ENCODE measurements at regions not wholly inside any gene's neighbourhood (a gene's known extent, or its start where the extent isn't known, plus 50 kb on each side); places are given as distances from the start of the nearest gene placed in this dataset.

DNA sequence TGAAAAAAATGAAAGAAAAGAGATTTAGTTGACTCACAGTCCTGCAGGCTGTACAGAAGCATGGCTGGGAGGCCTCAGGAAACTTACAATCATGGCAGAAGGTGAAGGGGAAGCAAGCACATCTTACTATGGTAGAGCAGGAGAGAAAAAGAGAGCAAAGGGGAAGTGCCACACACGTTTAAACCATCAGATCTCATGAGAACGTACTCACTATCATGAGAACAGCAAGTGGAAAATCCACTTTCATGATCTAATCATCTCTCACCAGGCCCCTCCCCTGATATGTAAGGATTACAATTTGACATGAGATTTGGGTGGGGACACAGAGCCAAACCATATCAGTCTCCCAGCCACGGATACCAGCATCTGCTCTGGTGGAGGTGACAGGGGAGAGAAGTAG is 50.8 kb upstream of the CPOX start:
- Histone ChIP-seq H3K27ac (ENCODE audit: low read length) (no peak overlapping the region), H3K9me3 (ENCODE audit: control insufficient read depth, low read depth, low read length) (peaks cover 3% of the 10 kb centered on the region), H3K4me3 (ENCODE audit: low read length) (no peak overlapping the region), H3K27me3 (ENCODE audit: control insufficient read depth, insufficient read depth, low read length) (no peaks in the 10 kb centered on the region), H3K36me3 (ENCODE audit: control insufficient read depth, insufficient read depth, low read length) (no peaks in the 10 kb centered on the region), H3K4me1 (ENCODE audit: control insufficient read depth, insufficient read depth, low read length) (no peaks in the 10 kb centered on the region)
- no peak for DNase-seq
- no CpG with 5 or more reads among the region's 3 CpGs for WGBS (ENCODE audit: insufficient coverage, low lambda C conversion rate)

DNA sequence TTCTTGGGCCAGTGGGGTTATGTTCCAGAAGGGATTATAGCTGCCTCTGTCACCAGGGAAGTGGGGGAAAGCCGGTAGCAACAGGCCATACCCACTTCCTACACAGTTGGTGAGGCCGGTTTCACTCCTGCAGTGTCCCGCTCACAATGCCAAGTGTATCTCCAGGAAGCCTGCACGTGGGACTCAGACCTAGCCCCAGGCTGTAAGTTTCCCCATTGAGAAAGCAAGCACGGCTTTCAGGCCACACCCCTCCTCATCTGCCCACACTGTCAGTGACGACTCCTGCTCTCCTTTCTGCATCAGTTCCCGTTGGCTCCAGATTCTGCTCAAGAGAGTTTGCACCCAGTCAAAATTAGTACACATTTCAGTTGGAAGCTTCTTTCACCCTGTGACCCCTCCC is 51.6 kb upstream of the CPOX start:
- DNase-seq = no peak
- H3K27me3 ChIP-seq (ENCODE audit: control insufficient read depth, insufficient read depth, low read length) = no peaks in the 10 kb centered on the region
- no peak overlapping the region for H3K4me3 ChIP-seq (ENCODE audit: low read length)
- no peaks in the 10 kb centered on the region for H3K4me1 ChIP-seq (ENCODE audit: control insufficient read depth, insufficient read depth, low read length)
- no peak overlapping the region for H3K27ac ChIP-seq (ENCODE audit: low read length)
- H3K36me3 ChIP-seq (ENCODE audit: control insufficient read depth, insufficient read depth, low read length) = no peaks in the 10 kb centered on the region
- H3K9me3 ChIP-seq (ENCODE audit: control insufficient read depth, low read depth, low read length) = no peaks in the 10 kb centered on the region
- WGBS (ENCODE audit: insufficient coverage, low lambda C conversion rate) = no CpG with 5 or more reads among the region's 7 CpGs

DNA sequence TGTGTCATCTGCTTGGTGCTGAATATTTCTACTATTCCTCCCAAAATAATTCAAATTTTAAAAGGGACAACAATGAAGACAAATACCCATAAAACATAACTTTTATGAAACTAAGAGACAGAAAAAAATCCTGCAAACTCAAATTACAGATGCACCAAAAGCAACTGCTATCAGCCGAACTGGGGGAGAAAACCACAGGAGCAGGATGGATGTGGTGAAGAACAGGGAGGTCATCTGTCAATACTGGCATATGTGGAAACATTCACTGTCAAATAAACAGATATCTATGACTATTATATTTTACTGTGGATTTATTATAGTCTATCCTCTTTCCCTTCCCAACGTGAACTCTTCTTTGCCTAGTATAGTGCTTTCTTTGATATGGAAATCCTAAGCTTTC is 53.3 kb upstream of the CPOX start:
- 60% methylated on average over 1 of the region's 2 CpGs for WGBS (ENCODE audit: insufficient coverage, low lambda C conversion rate)
- Histone ChIP-seq H3K9me3 (ENCODE audit: control insufficient read depth, low read depth, low read length) (no peaks in the 10 kb centered on the region), H3K36me3 (ENCODE audit: control insufficient read depth, insufficient read depth, low read length) (no peaks in the 10 kb centered on the region), H3K4me1 (ENCODE audit: control insufficient read depth, insufficient read depth, low read length) (peaks cover 4% of the 10 kb centered on the region), H3K27me3 (ENCODE audit: control insufficient read depth, insufficient read depth, low read length) (no peaks in the 10 kb centered on the region), H3K27ac (ENCODE audit: low read length) (no peak overlapping the region), H3K4me3 (ENCODE audit: low read length) (no peak overlapping the region)
- no peak for DNase-seq

DNA sequence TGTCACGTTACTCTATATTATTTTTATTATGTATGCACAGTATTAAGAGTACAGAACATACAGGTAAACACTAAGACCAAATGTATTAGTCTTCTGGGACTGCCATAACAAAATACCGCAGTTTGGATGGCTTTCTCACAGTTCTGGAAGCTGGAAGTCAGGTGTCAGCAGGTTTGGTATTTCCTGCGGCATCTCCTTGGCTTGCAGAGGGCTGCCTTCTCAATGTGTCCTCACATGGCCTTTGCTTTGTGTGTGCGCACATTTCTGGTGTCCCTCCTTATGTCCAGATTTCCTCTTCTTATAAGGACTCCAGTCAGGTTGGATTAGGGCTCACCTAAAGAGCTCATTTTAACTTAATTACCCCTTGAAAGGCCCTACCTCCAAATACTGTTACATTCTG is 53.8 kb upstream of the CPOX start:
- DNase-seq = no peak
- no peaks in the 10 kb centered on the region for H3K27me3 ChIP-seq (ENCODE audit: control insufficient read depth, insufficient read depth, low read length)
- H3K4me1 ChIP-seq (ENCODE audit: control insufficient read depth, insufficient read depth, low read length) = peaks cover 4% of the 10 kb centered on the region
- no peak overlapping the region for H3K27ac ChIP-seq (ENCODE audit: low read length)
- no peak overlapping the region for H3K4me3 ChIP-seq (ENCODE audit: low read length)
- H3K36me3 ChIP-seq (ENCODE audit: control insufficient read depth, insufficient read depth, low read length) = no peaks in the 10 kb centered on the region
- no peaks in the 10 kb centered on the region for H3K9me3 ChIP-seq (ENCODE audit: control insufficient read depth, low read depth, low read length)
- WGBS (ENCODE audit: insufficient coverage, low lambda C conversion rate) = 20% methylated on average over 1 of the region's 4 CpGs

DNA sequence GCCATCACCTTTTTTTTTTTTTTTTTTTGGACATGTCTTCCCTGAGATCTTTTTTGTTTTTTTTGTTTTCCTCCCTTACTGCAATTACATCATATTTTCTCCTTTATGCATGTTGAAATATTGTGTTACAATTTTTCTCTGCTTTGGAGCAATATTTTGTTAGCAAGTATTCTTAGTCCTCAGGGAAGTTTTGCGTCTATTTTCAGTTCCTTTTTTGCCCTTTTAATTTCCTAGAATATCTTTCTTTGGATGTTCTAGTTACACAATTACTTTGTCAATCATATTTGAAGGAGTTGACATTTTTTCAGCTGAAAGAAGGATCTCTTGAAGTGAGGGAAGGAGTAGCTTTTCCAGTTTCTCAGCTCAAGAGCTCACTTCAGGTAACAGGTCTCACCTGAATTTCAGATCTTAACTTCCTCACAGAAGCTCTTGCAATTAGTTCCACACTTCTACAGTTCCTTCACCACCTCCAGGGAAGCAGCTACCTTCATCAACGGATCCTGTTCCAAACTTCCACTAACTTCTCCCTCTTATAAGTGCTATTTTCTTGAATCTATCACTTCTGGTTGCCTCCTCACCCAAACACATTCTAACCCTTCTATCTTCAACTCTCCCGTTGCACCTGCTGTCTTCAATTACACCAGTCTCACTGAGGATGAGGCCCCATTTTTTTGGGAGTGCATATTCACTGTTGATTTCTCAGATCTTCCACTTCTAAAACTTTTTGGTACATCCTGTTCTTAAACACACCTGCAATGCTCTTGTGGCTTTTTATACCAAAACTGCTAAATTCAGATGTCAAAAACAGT is 57.8 kb upstream of the CPOX start:
- 70% methylated on average over 2 of the region's 3 CpGs for WGBS (ENCODE audit: insufficient coverage, low lambda C conversion rate)

DNA sequence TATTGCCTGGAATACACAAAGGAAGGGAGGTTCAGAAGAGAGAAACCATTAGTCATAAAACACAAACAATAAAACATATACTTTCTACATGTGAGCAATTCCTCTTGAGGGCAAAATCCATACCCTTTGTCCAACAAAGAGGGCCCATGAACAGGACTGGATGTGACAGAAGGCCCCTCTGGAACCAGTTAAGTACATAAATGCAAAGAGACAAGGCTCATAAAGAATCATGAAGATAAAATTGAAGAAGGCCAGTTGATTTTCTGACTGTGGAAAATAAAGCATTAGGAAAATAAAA is 58.3 kb upstream of the CPOX start:
- no peak overlapping the region for H3K27ac ChIP-seq (ENCODE audit: low read length)
- H3K4me1 ChIP-seq (ENCODE audit: control insufficient read depth, insufficient read depth, low read length) = peaks cover 4% of the 10 kb centered on the region
- no peaks in the 10 kb centered on the region for H3K27me3 ChIP-seq (ENCODE audit: control insufficient read depth, insufficient read depth, low read length)
- DNase-seq = peak in 1 of 2 donors; percentile 44
- H3K36me3 ChIP-seq (ENCODE audit: control insufficient read depth, insufficient read depth, low read length) = no peaks in the 10 kb centered on the region
- H3K9me3 ChIP-seq (ENCODE audit: control insufficient read depth, low read depth, low read length) = no peaks in the 10 kb centered on the region
- H3K4me3 ChIP-seq (ENCODE audit: low read length) = no peak overlapping the region

More for the DNA sequence above, 57.8 kb upstream of the CPOX start:
- no peaks in the 10 kb centered on the region for H3K27me3 ChIP-seq (ENCODE audit: control insufficient read depth, insufficient read depth, low read length)
- peaks cover 4% of the 10 kb centered on the region for H3K4me1 ChIP-seq (ENCODE audit: control insufficient read depth, insufficient read depth, low read length)
- H3K36me3 ChIP-seq (ENCODE audit: control insufficient read depth, insufficient read depth, low read length) = no peaks in the 10 kb centered on the region
- no peak overlapping the region for H3K4me3 ChIP-seq (ENCODE audit: low read length)
- no peak overlapping the region for H3K27ac ChIP-seq (ENCODE audit: low read length)
- DNase-seq = no peak
- H3K9me3 ChIP-seq (ENCODE audit: control insufficient read depth, low read depth, low read length) = no peaks in the 10 kb centered on the region

DNA sequence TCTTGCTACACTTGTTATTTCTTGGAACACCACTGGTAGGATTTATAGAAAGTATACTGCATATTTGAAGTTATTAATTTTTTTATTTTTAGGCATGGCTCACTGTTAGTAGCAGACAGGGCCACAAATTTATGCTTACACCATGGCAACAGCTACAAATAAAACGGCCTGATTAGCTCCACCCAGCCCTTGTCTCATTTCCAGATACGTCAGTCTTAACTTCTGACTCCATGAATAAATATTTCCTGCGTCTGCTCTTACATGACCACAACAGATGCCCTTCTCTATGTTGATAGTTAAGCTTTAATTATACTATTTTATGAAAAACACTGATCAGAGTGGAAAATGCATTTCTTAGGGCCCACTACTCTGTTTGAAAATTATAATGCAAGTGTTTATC is 62.3 kb upstream of the CPOX start:
- Histone ChIP-seq H3K27ac (ENCODE audit: low read length) (no peak overlapping the region), H3K4me3 (ENCODE audit: low read length) (no peak overlapping the region), H3K27me3 (ENCODE audit: control insufficient read depth, insufficient read depth, low read length) (no peaks in the 10 kb centered on the region), H3K4me1 (ENCODE audit: control insufficient read depth, insufficient read depth, low read length) (peaks cover 7% of the 10 kb centered on the region), H3K36me3 (ENCODE audit: control insufficient read depth, insufficient read depth, low read length) (no peaks in the 10 kb centered on the region), H3K9me3 (ENCODE audit: control insufficient read depth, low read depth, low read length) (no peaks in the 10 kb centered on the region)
- no peak for DNase-seq
- 50% methylated on average over 1 of the region's 3 CpGs for WGBS (ENCODE audit: insufficient coverage, low lambda C conversion rate)

DNA sequence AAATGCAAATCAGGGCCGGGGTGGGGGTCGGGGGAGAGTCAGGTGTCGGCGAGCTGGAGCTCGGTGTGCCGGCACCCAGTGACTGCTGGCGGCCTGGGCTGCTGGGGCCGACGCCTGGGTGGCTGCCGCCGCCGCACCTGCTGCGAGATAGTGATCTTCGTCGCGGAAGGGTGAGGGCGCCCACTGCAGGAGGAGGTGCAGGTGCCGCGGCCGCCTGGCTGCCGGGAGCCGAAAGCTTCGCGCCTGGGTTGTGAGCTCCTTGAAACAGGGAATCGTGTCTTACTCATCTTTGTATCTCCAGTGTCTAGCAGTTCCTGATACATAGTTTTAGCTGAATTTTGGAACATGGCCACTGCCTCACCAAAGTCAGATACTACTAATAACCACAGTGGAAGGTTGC is 64.0 kb upstream of the CPOX start:
- DNase-seq = peak; percentile 37 to 51
- H3K4me1 ChIP-seq (ENCODE audit: control insufficient read depth, insufficient read depth, low read length) = peaks cover 4% of the 10 kb centered on the region

DNA sequence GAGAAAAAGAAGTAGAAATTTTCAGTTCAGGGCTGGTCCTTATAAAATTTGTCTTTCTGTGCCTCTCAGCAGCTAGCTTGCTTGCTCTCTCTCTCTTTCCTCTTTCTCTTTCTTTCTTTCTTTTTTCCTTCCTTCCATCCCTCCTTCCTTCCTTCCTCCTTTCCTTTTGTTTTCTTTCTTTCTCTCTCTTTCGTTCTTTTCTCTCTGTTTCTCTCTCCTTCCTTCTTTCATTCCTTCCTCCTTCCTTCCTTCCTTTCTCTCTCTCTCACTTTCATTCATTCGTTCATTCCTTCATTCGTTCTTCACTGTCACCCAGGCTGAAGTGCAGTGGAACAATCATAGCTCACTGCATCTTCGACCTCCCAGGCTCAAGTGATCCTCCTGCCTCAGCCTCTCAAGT is 69.3 kb upstream of the CPOX start:
- no peak for DNase-seq
- Histone ChIP-seq H3K4me1 (ENCODE audit: control insufficient read depth, insufficient read depth, low read length) (no peaks in the 10 kb centered on the region), H3K27ac (ENCODE audit: low read length) (no peak overlapping the region), H3K27me3 (ENCODE audit: control insufficient read depth, insufficient read depth, low read length) (no peaks in the 10 kb centered on the region), H3K36me3 (ENCODE audit: control insufficient read depth, insufficient read depth, low read length) (no peaks in the 10 kb centered on the region), H3K4me3 (ENCODE audit: low read length) (no peak overlapping the region), H3K9me3 (ENCODE audit: control insufficient read depth, low read depth, low read length) (no peaks in the 10 kb centered on the region)
- WGBS (ENCODE audit: insufficient coverage, low lambda C conversion rate) = 92% methylated on average over 3 of the region's 4 CpGs

More for the DNA sequence above, 64.0 kb upstream of the CPOX start:
- Histone ChIP-seq H3K4me3 (ENCODE audit: low read length) (no peak overlapping the region), H3K36me3 (ENCODE audit: control insufficient read depth, insufficient read depth, low read length) (no peaks in the 10 kb centered on the region), H3K27ac (ENCODE audit: low read length) (no peak overlapping the region), H3K9me3 (ENCODE audit: control insufficient read depth, low read depth, low read length) (no peaks in the 10 kb centered on the region), H3K27me3 (ENCODE audit: control insufficient read depth, insufficient read depth, low read length) (no peaks in the 10 kb centered on the region)
- WGBS (ENCODE audit: insufficient coverage, low lambda C conversion rate) = no CpG with 5 or more reads among the region's 25 CpGs

DNA sequence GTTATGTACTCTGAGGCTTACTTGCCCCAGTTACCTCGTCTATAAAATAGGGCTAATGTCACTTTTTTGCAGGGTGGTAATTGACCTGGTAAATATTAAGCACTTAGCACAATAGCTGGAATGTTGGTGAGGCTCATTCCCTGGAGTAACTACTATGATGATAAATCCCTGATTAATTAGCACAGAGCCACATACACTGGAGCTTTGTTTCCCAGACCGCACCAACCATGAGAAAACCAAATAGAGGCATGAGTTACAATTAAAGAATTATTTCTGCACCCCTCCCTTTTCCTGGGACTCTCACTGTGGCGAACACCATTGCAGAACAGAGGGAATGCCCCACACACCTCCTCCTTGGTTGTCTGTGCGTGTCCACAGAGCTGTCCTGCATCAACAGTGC is 76.6 kb upstream of the CPOX start:
- Histone ChIP-seq H3K27me3 (ENCODE audit: control insufficient read depth, insufficient read depth, low read length) (no peaks in the 10 kb centered on the region), H3K4me3 (ENCODE audit: low read length) (no peak overlapping the region), H3K9me3 (ENCODE audit: control insufficient read depth, low read depth, low read length) (no peaks in the 10 kb centered on the region), H3K4me1 (ENCODE audit: control insufficient read depth, insufficient read depth, low read length) (no peaks in the 10 kb centered on the region), H3K27ac (ENCODE audit: low read length) (no peak overlapping the region), H3K36me3 (ENCODE audit: control insufficient read depth, insufficient read depth, low read length) (no peaks in the 10 kb centered on the region)
- no peak for DNase-seq
- no CpG with 5 or more reads among the region's 4 CpGs for WGBS (ENCODE audit: insufficient coverage, low lambda C conversion rate)

DNA sequence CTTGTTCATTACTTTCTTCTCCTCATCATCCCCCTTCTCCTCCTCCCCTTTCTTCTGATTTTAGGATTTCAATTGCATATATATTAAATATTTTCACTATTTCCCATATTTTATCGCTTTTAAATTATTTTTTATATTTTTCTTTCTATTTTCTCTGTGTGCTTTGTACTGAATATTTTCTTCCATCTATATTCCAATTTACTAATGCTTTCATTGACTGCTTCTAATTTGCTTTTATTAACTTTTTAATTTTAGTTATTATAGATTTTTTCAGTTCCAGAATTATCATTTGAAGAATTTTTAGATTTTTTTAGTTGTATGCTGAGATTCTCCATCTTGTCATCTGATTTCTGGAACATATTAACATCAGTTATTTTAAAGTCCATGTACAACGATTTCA is 83.2 kb upstream of the ST3GAL6 start:
- Histone ChIP-seq H3K27ac (ENCODE audit: low read length) (no peak overlapping the region), H3K4me3 (ENCODE audit: low read length) (no peak overlapping the region), H3K27me3 (ENCODE audit: control insufficient read depth, insufficient read depth, low read length) (no peaks in the 10 kb centered on the region), H3K9me3 (ENCODE audit: control insufficient read depth, low read depth, low read length) (no peaks in the 10 kb centered on the region), H3K36me3 (ENCODE audit: control insufficient read depth, insufficient read depth, low read length) (no peaks in the 10 kb centered on the region), H3K4me1 (ENCODE audit: control insufficient read depth, insufficient read depth, low read length) (no peaks in the 10 kb centered on the region)
- 100% methylated on average over 2 of the region's 2 CpGs for WGBS (ENCODE audit: insufficient coverage, low lambda C conversion rate)
- DNase-seq = no peak
